Karpas-422 (cell line): ENCODE measurements at regions not wholly inside any gene's neighbourhood (a gene's known extent, or its start where the extent isn't known, plus 50 kb on each side); places are given as distances from the start of the nearest gene placed in this dataset.
"Not testable (repeated sequence)": the region's sequence is repeated elsewhere in the genome, so short reads cannot be mapped to it uniquely, and the experiment has no call there.

Experiments
- DNase-seq: peaks from one replicate; pipeline ENCODE4 v3.0.0-alpha.2; 2015
- H2AFZ ChIP-seq: fragments of 200-600 bp; sonication (generic); 2 replicates; pipeline ENCODE4 v1.6.1; 2014; ENCODE audit warnings: antibody characterized with exemption, low read length, mixed read lengths
- H3K27ac ChIP-seq: fragments of 200-600 bp; sonication (generic); 2 replicates; pipeline ENCODE4 v1.5.1; 2014; ENCODE audit warnings: mild to moderate bottlenecking, low read length, moderate library complexity
- H3K27me3 ChIP-seq: fragments of 200-600 bp; sonication (generic); 2 replicates; pipeline ENCODE4 v1.6.1; 2014; ENCODE audit warnings: low read length, mixed read lengths
- H3K36me3 ChIP-seq: fragments of 200-600 bp; sonication (generic); 2 replicates; pipeline ENCODE4 v1.6.1; 2014; ENCODE audit warnings: low read length, mixed read lengths; ENCODE audit not compliant: insufficient read depth
- H3K4me1 ChIP-seq: fragments of 200-600 bp; sonication (generic); 2 replicates; pipeline ENCODE4 v1.6.1; 2014; ENCODE audit warnings: mild to moderate bottlenecking, low read length, mixed read lengths
- H3K4me2 ChIP-seq: fragments of 200-600 bp; sonication (generic); 2 replicates; pipeline ENCODE4 v1.6.1; 2014; ENCODE audit warnings: low read length, low read depth, mild to moderate bottlenecking; ENCODE audit not compliant: poor library complexity, severe bottlenecking
- H3K4me3 ChIP-seq: fragments of 200-600 bp; sonication (generic); 2 replicates; pipeline ENCODE4 v1.5.1; 2014; ENCODE audit warnings: mild to moderate bottlenecking, antibody characterized with exemption, low read length, mixed read lengths
- H3K79me2 ChIP-seq: fragments of 200-600 bp; sonication (generic); 2 replicates; pipeline ENCODE4 v1.6.1; 2014; ENCODE audit warnings: mild to moderate bottlenecking, low read length, mixed read lengths
- H3K9ac ChIP-seq: fragments of 200-600 bp; sonication (generic); 2 replicates; pipeline ENCODE4 v1.6.0; 2014; ENCODE audit warnings: low read length
- H3K9me2 ChIP-seq: fragments of 200-600 bp; sonication (generic), shearing (Covaris generic); replicated peaks from 2 replicates; pipeline ENCODE4 v1.6.0; 2014; ENCODE audit warnings: mild to moderate bottlenecking, low read length, moderate library complexity; ENCODE audit not compliant: insufficient read depth
- H3K9me3 ChIP-seq: fragments of 300-700, 200-600 bp; sonication (generic); 2 replicates; pipeline ENCODE4 v1.6.1; 2014; ENCODE audit warnings: low read length, mixed read lengths
- H4K20me1 ChIP-seq: fragments of 200-600 bp; sonication (generic); 2 replicates; pipeline ENCODE4 v1.6.1; 2014; ENCODE audit warnings: mild to moderate bottlenecking, antibody characterized with exemption, low read length, low read depth; ENCODE audit not compliant: insufficient read depth

- Histone ChIP-seq H3K4me3 (no peak overlapping the region), H3K4me2 (no peak overlapping the region), H3K9me2 (0 out of 2 replicates have a peak, but pooled peaks cover 3% of the 10 kb centered on the region), H3K36me3 (no peaks in the 10 kb centered on the region), H3K79me2 (no peaks in the 10 kb centered on the region), H3K9me3 (no peaks in the 10 kb centered on the region), H4K20me1 (no peaks in the 10 kb centered on the region), H3K4me1 (peaks cover 1% of the 10 kb centered on the region), H3K27me3 (no peaks in the 10 kb centered on the region), H3K9ac (no peak overlapping the region), H2AFZ (no peak overlapping the region), H3K27ac (no peak overlapping the region)
- DNase-seq, result no peak
Measured at GRCh38 chr4:84325625-84326024, 173.5 kb downstream of the NKX6-1 start.

GRCh38 chr4:84324303-84325245, 174.5 kb downstream of the NKX6-1 start:
- no peaks in the 10 kb centered on the region for H3K9me3 ChIP-seq
- no peak overlapping the region for H2AFZ ChIP-seq
- H3K36me3 ChIP-seq, result no peaks in the 10 kb centered on the region
- H3K4me2 ChIP-seq, result no peak overlapping the region
- no peak for DNase-seq
- H3K9me2 ChIP-seq, result no peaks in the 10 kb centered on the region
- no peak overlapping the region for H3K27ac ChIP-seq
- peaks cover 8% of the 10 kb centered on the region for H3K4me1 ChIP-seq
- H3K79me2 ChIP-seq, result no peaks in the 10 kb centered on the region
- H3K27me3 ChIP-seq, result no peaks in the 10 kb centered on the region
- H4K20me1 ChIP-seq, result no peaks in the 10 kb centered on the region
- no peak overlapping the region for H3K9ac ChIP-seq
- H3K4me3 ChIP-seq, result no peak overlapping the region

GRCh38 chr4:84319124-84319523, 180.0 kb downstream of the NKX6-1 start:
- no peak for DNase-seq
- Histone ChIP-seq H3K4me1 (peaks cover 8% of the 10 kb centered on the region), H2AFZ (no peak overlapping the region)

GRCh38 chr4:84317513-84317912, 181.6 kb downstream of the NKX6-1 start:
- Histone ChIP-seq H3K9me2 (no peaks in the 10 kb centered on the region), H3K4me2 (no peak overlapping the region), H3K27me3 (no peaks in the 10 kb centered on the region), H2AFZ (no peak overlapping the region), H3K4me3 (no peak overlapping the region), H3K4me1 (peaks cover 8% of the 10 kb centered on the region), H3K79me2 (no peaks in the 10 kb centered on the region), H3K9ac (no peak overlapping the region), H3K36me3 (no peaks in the 10 kb centered on the region), H3K27ac (no peak overlapping the region), H4K20me1 (no peaks in the 10 kb centered on the region), H3K9me3 (no peaks in the 10 kb centered on the region)
- DNase-seq, result no peak

More at GRCh38 chr4:84319124-84319523, 180.0 kb downstream of the NKX6-1 start:
- Histone ChIP-seq H3K4me2 (no peak overlapping the region), H3K4me3 (no peak overlapping the region), H3K27me3 (no peaks in the 10 kb centered on the region), H4K20me1 (no peaks in the 10 kb centered on the region), H3K79me2 (no peaks in the 10 kb centered on the region), H3K9me3 (no peaks in the 10 kb centered on the region), H3K27ac (no peak overlapping the region), H3K9me2 (no peaks in the 10 kb centered on the region), H3K36me3 (no peaks in the 10 kb centered on the region), H3K9ac (no peak overlapping the region)

- no peak overlapping the region for H3K4me2 ChIP-seq
Measured at GRCh38 chr4:84312426-84313012, 186.6 kb downstream of the NKX6-1 start.

GRCh38 chr4:84309191-84309590, 189.9 kb downstream of the NKX6-1 start:
- Histone ChIP-seq H3K4me2 (no peak overlapping the region), H3K4me3 (no peak overlapping the region), H3K9ac (no peak overlapping the region)

More at GRCh38 chr4:84312426-84313012, 186.6 kb downstream of the NKX6-1 start:
- H3K9ac ChIP-seq, result no peak overlapping the region
- H2AFZ ChIP-seq, result no peak overlapping the region
- H3K36me3 ChIP-seq, result no peaks in the 10 kb centered on the region
- no peak overlapping the region for H3K27ac ChIP-seq
- no peaks in the 10 kb centered on the region for H3K9me3 ChIP-seq
- no peaks in the 10 kb centered on the region for H3K27me3 ChIP-seq
- no peak overlapping the region for H3K4me3 ChIP-seq
- DNase-seq, result no peak
- no peaks in the 10 kb centered on the region for H3K79me2 ChIP-seq
- no peaks in the 10 kb centered on the region for H4K20me1 ChIP-seq
- no peaks in the 10 kb centered on the region for H3K4me1 ChIP-seq
- H3K9me2 ChIP-seq, result no peaks in the 10 kb centered on the region

GRCh38 chr4:84298719-84299254, 200.3 kb downstream of the NKX6-1 start:
- not testable (repeated sequence) for H3K27ac ChIP-seq, H3K36me3 ChIP-seq, H3K27me3 ChIP-seq, H3K79me2 ChIP-seq, H2AFZ ChIP-seq, H3K9me3 ChIP-seq, H3K9me2 ChIP-seq, H3K4me2 ChIP-seq, H3K4me1 ChIP-seq, H3K9ac ChIP-seq, DNase-seq, H3K4me3 ChIP-seq, H4K20me1 ChIP-seq

More at GRCh38 chr4:84309191-84309590, 189.9 kb downstream of the NKX6-1 start:
- Histone ChIP-seq H3K9me2 (no peaks in the 10 kb centered on the region), H3K4me1 (no peaks in the 10 kb centered on the region), H3K9me3 (no peaks in the 10 kb centered on the region), H3K79me2 (no peaks in the 10 kb centered on the region), H3K27me3 (no peaks in the 10 kb centered on the region), H3K27ac (no peak overlapping the region), H4K20me1 (no peaks in the 10 kb centered on the region), H3K36me3 (no peaks in the 10 kb centered on the region), H2AFZ (no peak overlapping the region)
- no peak for DNase-seq

GRCh38 chr4:84298023-84298718, 200.9 kb downstream of the NKX6-1 start:
- Histone ChIP-seq H3K4me1 (no peaks in the 10 kb centered on the region), H3K27ac (no peak overlapping the region), H3K27me3 (no peaks in the 10 kb centered on the region), H3K79me2 (no peaks in the 10 kb centered on the region), H3K4me3 (no peak overlapping the region), H3K4me2 (no peak overlapping the region), H3K9me3 (no peaks in the 10 kb centered on the region), H3K9ac (no peak overlapping the region), H4K20me1 (no peaks in the 10 kb centered on the region), H3K9me2 (no peaks in the 10 kb centered on the region), H3K36me3 (no peaks in the 10 kb centered on the region), H2AFZ (no peak overlapping the region)
- no peak for DNase-seq
